NT2/D1 (cell line): ENCODE measurements at regions not wholly inside any gene's neighbourhood (a gene's known extent, or its start where the extent isn't known, plus 50 kb on each side); places are given as distances from the start of the nearest gene placed in this dataset.

ENCODE experiments used
- YY1 ChIP-seq: IDR thresholded peaks from 2 replicates; pipeline ENCODE4 v1.6.1; 2011; ENCODE audit not compliant: insufficient read length, insufficient read depth
- ZNF274 ChIP-seq: IDR thresholded peaks from 2 replicates; pipeline ENCODE4 v1.6.1; 2011; ENCODE audit warnings: mild to moderate bottlenecking, low read depth, low read length

GRCh38 chr14:101039031-101039754 lies 135.7 kb upstream of the RTL1 start:
- no peak for TF ChIP-seq ZNF274
- no peak for TF ChIP-seq YY1
